OCI-LY3 (cell line): ENCODE measurements at regions not wholly inside any gene's neighbourhood (a gene's known extent, or its start where the extent isn't known, plus 50 kb on each side); places are given as distances from the start of the nearest gene placed in this dataset.

ENCODE experiments used
- H2AFZ ChIP-seq: fragments of 200-600, 300-600 bp; shearing (Covaris generic); 2 replicates; pipeline ENCODE4 v1.6.0; 2014; ENCODE audit warnings: antibody characterized with exemption, low read depth, low read length
- H3K27ac ChIP-seq: fragments of 200-600, 300-600 bp; sonication (generic); 2 replicates; pipeline ENCODE4 v1.5.1; 2014; ENCODE audit warnings: mild to moderate bottlenecking, low read length, moderate library complexity, mixed read lengths
- H3K27me3 ChIP-seq: fragments of 200-600, 300-600 bp; sonication (generic); 2 replicates; pipeline ENCODE4 v1.6.1; 2014; ENCODE audit warnings: low read depth, low read length, mixed read lengths
- H3K36me3 ChIP-seq: fragments of 200-600, 300-600 bp; sonication (generic); replicated peaks from 2 replicates; pipeline ENCODE3; 2014; ENCODE audit warnings: low read depth, low read length, mixed read lengths
- H3K4me1 ChIP-seq: fragments of 300-600, 200-600 bp; sonication (generic); 2 replicates; pipeline ENCODE4 v1.6.1; 2014; ENCODE audit warnings: low read length, mixed read lengths
- H3K4me2 ChIP-seq: fragments of 200-600, 300-600 bp; sonication (generic); 2 replicates; pipeline ENCODE4 v1.6.1; 2014; ENCODE audit warnings: low read length, mixed read lengths
- H3K4me3 ChIP-seq: fragments of 300-600, 200-600 bp; sonication (generic); 2 replicates; pipeline ENCODE4 v1.5.1; 2014; ENCODE audit warnings: antibody characterized with exemption, mild to moderate bottlenecking, low read length, moderate library complexity
- H3K79me2 ChIP-seq: fragments of 300-600, 200-600 bp; shearing (Covaris generic); 2 replicates; pipeline ENCODE4 v1.6.1; 2014; ENCODE audit warnings: mild to moderate bottlenecking, low read length, mixed read lengths
- H3K9ac ChIP-seq: fragments of 300-600, 200-600 bp; shearing (Covaris generic); 2 replicates; pipeline ENCODE4 v1.6.0; 2014; ENCODE audit warnings: mild to moderate bottlenecking, low read length, moderate library complexity
- H3K9me3 ChIP-seq: fragments of 200-600, 300-600 bp; shearing (Covaris generic); 2 replicates; pipeline ENCODE4 v1.6.1; 2014; ENCODE audit warnings: low read length, mixed read lengths; ENCODE audit not compliant: insufficient read depth
- H4K20me1 ChIP-seq: fragments of 200-600, 300-600 bp; sonication (generic); 2 replicates; pipeline ENCODE4 v1.6.1; 2016; ENCODE audit warnings: low read length, mixed read lengths; ENCODE audit not compliant: insufficient read depth
- EZH2phosphoT487 ChIP-seq: fragments of 200-600 bp; shearing (Covaris generic); IDR thresholded peaks from 2 replicates; pipeline ENCODE4 v1.6.1; 2018; ENCODE audit warnings: antibody characterized with exemption, mixed run types, low read depth
- TF ChIP-seq, protein P1 (sequence below): fragments of 200-600, 300-600 bp; sonication (generic); IDR thresholded peaks from 2 replicates; pipeline ENCODE4 v1.5.1; 2014; ENCODE audit warnings: antibody characterized with exemption, low read length, low read depth

DNA sequence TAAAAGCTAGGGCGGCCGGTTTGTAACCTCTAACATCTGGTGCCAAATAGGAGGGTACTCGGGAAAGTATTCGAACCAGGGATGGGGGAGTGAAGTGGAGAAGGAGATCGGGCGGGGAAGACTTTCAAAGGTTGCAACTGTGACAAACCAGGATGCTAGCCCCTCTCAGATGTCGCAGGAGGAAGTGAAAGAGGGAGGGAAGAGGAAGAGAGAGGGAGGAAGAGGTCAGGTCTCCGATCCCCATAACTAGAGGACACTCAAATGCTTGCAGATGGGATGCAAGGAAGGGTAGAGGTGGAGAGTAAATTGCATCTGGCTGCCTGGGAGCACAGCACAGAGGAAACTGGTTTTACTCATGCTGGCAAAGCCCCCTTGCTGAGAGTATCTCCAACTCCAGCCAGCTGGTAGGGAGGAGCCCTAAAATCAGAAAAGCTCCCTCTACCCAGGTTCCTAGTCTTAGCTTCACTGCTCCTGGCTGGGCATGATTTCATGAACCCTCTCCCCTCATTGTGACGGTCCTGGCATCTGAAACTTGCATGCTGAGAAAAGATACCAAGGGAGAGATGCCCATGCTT lies 696.7 kb upstream of the TBX3 start:
- Histone ChIP-seq H3K36me3 (no peaks in the 10 kb centered on the region), H3K4me3 (peak overlapping the region; percentile 33; the same call in 1 of the 2 replicates), H3K4me1 (peaks cover 60% of the 10 kb centered on the region), H3K27me3 (no peaks in the 10 kb centered on the region), H4K20me1 (no peaks in the 10 kb centered on the region), H2AFZ (no peak overlapping the region), H3K79me2 (no peaks in the 10 kb centered on the region), H3K27ac (no peak overlapping the region), H3K4me2 (peak overlapping the region; percentile 47), H3K9me3 (no peaks in the 10 kb centered on the region), H3K9ac (no peak overlapping the region)
- TF ChIP-seq, protein P1, sequence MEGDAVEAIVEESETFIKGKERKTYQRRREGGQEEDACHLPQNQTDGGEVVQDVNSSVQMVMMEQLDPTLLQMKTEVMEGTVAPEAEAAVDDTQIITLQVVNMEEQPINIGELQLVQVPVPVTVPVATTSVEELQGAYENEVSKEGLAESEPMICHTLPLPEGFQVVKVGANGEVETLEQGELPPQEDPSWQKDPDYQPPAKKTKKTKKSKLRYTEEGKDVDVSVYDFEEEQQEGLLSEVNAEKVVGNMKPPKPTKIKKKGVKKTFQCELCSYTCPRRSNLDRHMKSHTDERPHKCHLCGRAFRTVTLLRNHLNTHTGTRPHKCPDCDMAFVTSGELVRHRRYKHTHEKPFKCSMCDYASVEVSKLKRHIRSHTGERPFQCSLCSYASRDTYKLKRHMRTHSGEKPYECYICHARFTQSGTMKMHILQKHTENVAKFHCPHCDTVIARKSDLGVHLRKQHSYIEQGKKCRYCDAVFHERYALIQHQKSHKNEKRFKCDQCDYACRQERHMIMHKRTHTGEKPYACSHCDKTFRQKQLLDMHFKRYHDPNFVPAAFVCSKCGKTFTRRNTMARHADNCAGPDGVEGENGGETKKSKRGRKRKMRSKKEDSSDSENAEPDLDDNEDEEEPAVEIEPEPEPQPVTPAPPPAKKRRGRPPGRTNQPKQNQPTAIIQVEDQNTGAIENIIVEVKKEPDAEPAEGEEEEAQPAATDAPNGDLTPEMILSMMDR, result no peak
- no peak for TF ChIP-seq EZH2phosphoT487

DNA sequence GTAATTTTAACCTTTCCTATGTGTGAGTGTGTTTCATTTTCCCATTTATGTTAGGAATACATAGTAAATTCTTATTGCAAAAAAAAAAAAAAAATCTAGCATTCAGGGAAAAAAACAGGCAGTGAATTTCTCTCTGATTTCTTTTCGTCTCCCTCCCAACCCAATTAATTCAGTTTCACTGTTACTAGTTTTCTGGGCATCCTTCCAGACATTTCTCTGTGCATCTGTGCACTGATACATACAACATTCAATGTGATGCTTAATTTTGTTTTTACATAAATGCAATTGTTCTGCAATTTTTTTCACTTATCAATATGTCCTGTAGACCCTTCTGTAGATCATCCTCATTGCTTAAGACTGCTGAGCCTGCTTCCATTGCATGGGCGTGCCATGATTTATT lies 694.3 kb upstream of the TBX3 start:
- peaks cover 62% of the 10 kb centered on the region for H3K4me1 ChIP-seq
- no peaks in the 10 kb centered on the region for H3K36me3 ChIP-seq
- no peaks in the 10 kb centered on the region for H3K79me2 ChIP-seq
- peak overlapping the region; percentile 46; the same call in 1 of the 2 replicates for H3K4me2 ChIP-seq
- H3K9ac ChIP-seq, result no peak overlapping the region
- H3K4me3 ChIP-seq, result no peak overlapping the region
- H3K27me3 ChIP-seq, result no peaks in the 10 kb centered on the region
- H3K9me3 ChIP-seq, result no peaks in the 10 kb centered on the region
- no peaks in the 10 kb centered on the region for H4K20me1 ChIP-seq
- no peak overlapping the region for H2AFZ ChIP-seq
- no peak for TF ChIP-seq EZH2phosphoT487
- TF ChIP-seq, protein P1, result no peak
- H3K27ac ChIP-seq, result no peak overlapping the region

DNA sequence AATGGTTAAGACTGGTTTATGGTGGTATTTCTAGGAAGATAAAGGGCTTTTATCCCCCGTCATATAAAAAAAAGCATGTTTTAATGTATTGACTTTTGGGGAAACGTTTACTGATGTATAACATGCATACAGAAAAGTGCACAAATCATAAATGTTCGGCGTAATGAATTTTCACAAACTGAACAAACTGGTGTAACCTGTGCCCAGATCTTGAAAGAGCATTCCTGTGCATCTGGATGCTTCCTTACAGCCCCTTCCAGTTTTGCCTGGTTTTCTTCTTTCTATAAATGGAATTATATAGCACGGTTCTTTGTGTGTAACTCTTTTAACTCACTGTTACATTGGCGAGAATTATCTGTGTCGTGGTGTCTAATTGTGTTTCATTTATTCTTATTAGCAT lies 693.8 kb upstream of the TBX3 start:
- H3K4me1 ChIP-seq, result peaks cover 57% of the 10 kb centered on the region
- no peak overlapping the region for H3K9ac ChIP-seq
- H3K27ac ChIP-seq, result no peak overlapping the region
- H3K36me3 ChIP-seq, result no peaks in the 10 kb centered on the region
- H3K9me3 ChIP-seq, result no peaks in the 10 kb centered on the region
- no peak overlapping the region for H2AFZ ChIP-seq
- no peaks in the 10 kb centered on the region for H3K79me2 ChIP-seq
- H3K4me2 ChIP-seq, result peak overlapping the region; percentile 46; the same call in 1 of the 2 replicates
- no peaks in the 10 kb centered on the region for H4K20me1 ChIP-seq
- no peak for TF ChIP-seq EZH2phosphoT487
- TF ChIP-seq, protein P1, result no peak
- H3K27me3 ChIP-seq, result no peaks in the 10 kb centered on the region
- H3K4me3 ChIP-seq, result no peak overlapping the region

DNA sequence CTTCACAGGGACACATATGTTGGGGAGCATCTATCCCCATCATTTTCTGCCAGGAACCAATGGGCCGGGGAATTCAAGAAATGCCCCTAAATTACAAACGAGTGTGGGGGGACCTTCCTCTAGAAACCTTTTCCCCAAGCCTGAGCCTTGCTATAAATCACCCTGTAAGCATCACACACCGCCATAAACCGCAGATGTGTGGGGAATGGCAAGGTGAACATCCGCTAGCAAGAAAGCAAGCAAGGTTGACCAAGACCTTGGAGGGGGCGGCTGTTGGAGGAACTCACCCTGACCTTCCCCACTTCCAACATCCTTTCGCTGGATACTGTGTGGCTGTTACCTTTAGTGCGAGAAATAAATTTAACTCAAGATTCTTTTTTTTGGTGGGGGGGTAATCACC lies 693.3 kb upstream of the TBX3 start:
- Histone ChIP-seq H3K27ac (no peak overlapping the region), H4K20me1 (no peaks in the 10 kb centered on the region), H3K4me2 (no peak overlapping the region), H3K36me3 (no peaks in the 10 kb centered on the region), H3K4me1 (peaks cover 57% of the 10 kb centered on the region), H3K79me2 (no peaks in the 10 kb centered on the region), H3K9ac (no peak overlapping the region), H2AFZ (no peak overlapping the region), H3K9me3 (no peaks in the 10 kb centered on the region), H3K4me3 (no peak overlapping the region), H3K27me3 (no peaks in the 10 kb centered on the region)
- no peak for TF ChIP-seq EZH2phosphoT487
- TF ChIP-seq, protein P1, result no peak
